Epithelial cell of prostate (primary cell): ENCODE measurements at regions not wholly inside any gene's neighbourhood (a gene's known extent, or its start where the extent isn't known, plus 50 kb on each side); places are given as distances from the start of the nearest gene placed in this dataset.

ENCODE experiments used
- DNase-seq: peaks from one replicate; pipeline ENCODE4 v3.0.0-alpha.2; 2011; ENCODE audit warnings: low read depth, low spot score
- H3K27ac ChIP-seq: fragments of 450-650 bp; 2 replicates; pipeline ENCODE4 v1.5.1; 2017; ENCODE audit warnings: mild to moderate bottlenecking

GRCh38 chr20:12255461-12255970 lies 337.8 kb downstream of the BTBD3 start:
- no peak overlapping the region for H3K27ac ChIP-seq
- DNase-seq, result no peak

- H3K27ac ChIP-seq, result no peak overlapping the region
- DNase-seq, result no peak
Observed at GRCh38 chr20:12256806-12257205, 339.1 kb downstream of the BTBD3 start.

GRCh38 chr20:12262747-12263146 lies 345.1 kb downstream of the BTBD3 start:
- no peak for DNase-seq
- H3K27ac ChIP-seq, result no peak overlapping the region

GRCh38 chr20:12264711-12265110 lies 347.0 kb downstream of the BTBD3 start:
- DNase-seq, result no peak
- H3K27ac ChIP-seq, result no peak overlapping the region

- no peak for DNase-seq
- no peak overlapping the region for H3K27ac ChIP-seq
Observed at GRCh38 chr20:12265662-12266061, 348.0 kb downstream of the BTBD3 start.

- no peak for DNase-seq
Observed at GRCh38 chr20:12269579-12269978, 351.9 kb downstream of the BTBD3 start.

GRCh38 chr20:12270863-12271262 lies 353.2 kb downstream of the BTBD3 start:
- no peak for DNase-seq

More at GRCh38 chr20:12269579-12269978, 351.9 kb downstream of the BTBD3 start:
- H3K27ac ChIP-seq, result no peak overlapping the region

GRCh38 chr20:12276011-12276673 lies 358.4 kb downstream of the BTBD3 start:
- peak; percentile 10 for DNase-seq
- H3K27ac ChIP-seq, result peak overlapping the region; percentile 14

More at GRCh38 chr20:12270863-12271262, 353.2 kb downstream of the BTBD3 start:
- no peak overlapping the region for H3K27ac ChIP-seq

GRCh38 chr20:12287575-12287974 lies 369.9 kb downstream of the BTBD3 start:
- peak; percentile 88 for DNase-seq
- H3K27ac ChIP-seq, result peak overlapping the region; percentile 91

GRCh38 chr20:12289465-12289864 lies 371.8 kb downstream of the BTBD3 start:
- no peak for DNase-seq

GRCh38 chr20:12291386-12291785 lies 373.7 kb downstream of the BTBD3 start:
- no peak overlapping the region for H3K27ac ChIP-seq
- DNase-seq, result no peak

More at GRCh38 chr20:12289465-12289864, 371.8 kb downstream of the BTBD3 start:
- peak overlapping the region; percentile 91 for H3K27ac ChIP-seq

GRCh38 chr20:12293900-12294299 lies 376.2 kb downstream of the BTBD3 start:
- H3K27ac ChIP-seq, result no peak overlapping the region
- DNase-seq, result no peak

- no peak overlapping the region for H3K27ac ChIP-seq
- DNase-seq, result no peak
Observed at GRCh38 chr20:12294678-12295077, 377.0 kb downstream of the BTBD3 start.

- H3K27ac ChIP-seq, result no peak overlapping the region
- no peak for DNase-seq
Observed at GRCh38 chr20:12305188-12305950, 387.7 kb downstream of the BTBD3 start.

- no peak overlapping the region for H3K27ac ChIP-seq
- no peak for DNase-seq
Observed at GRCh38 chr20:12306107-12306506, 388.4 kb downstream of the BTBD3 start.

- no peak overlapping the region for H3K27ac ChIP-seq
- no peak for DNase-seq
Observed at GRCh38 chr20:12311094-12311865, 393.6 kb downstream of the BTBD3 start.

GRCh38 chr20:12315652-12316051 lies 398.0 kb downstream of the BTBD3 start:
- H3K27ac ChIP-seq, result no peak overlapping the region

GRCh38 chr20:12316794-12317193 lies 399.1 kb downstream of the BTBD3 start:
- DNase-seq, result no peak
- H3K27ac ChIP-seq, result no peak overlapping the region

More at GRCh38 chr20:12315652-12316051, 398.0 kb downstream of the BTBD3 start:
- DNase-seq, result no peak

- no peak overlapping the region for H3K27ac ChIP-seq
- no peak for DNase-seq
Observed at GRCh38 chr20:12317433-12317832, 399.7 kb downstream of the BTBD3 start.

GRCh38 chr20:12318043-12318442 lies 400.4 kb downstream of the BTBD3 start:
- no peak for DNase-seq
- H3K27ac ChIP-seq, result no peak overlapping the region

- DNase-seq, result no peak
- H3K27ac ChIP-seq, result no peak overlapping the region
Observed at GRCh38 chr20:12321736-12322135, 404.0 kb downstream of the BTBD3 start.
